GM21717 (cell line): ENCODE measurements at regions not wholly inside any gene's neighbourhood (a gene's known extent, or its start where the extent isn't known, plus 50 kb on each side); places are given as distances from the start of the nearest gene placed in this dataset.

ENCODE experiments used
- ATAC-seq: cut with Tn5 transposase; IDR thresholded peaks from one replicate; pipeline ENCODE4 v1.9.1; 2021; ENCODE audit warnings: mild to moderate bottlenecking, moderate library complexity; ENCODE audit not compliant: unreplicated experiment

DNA sequence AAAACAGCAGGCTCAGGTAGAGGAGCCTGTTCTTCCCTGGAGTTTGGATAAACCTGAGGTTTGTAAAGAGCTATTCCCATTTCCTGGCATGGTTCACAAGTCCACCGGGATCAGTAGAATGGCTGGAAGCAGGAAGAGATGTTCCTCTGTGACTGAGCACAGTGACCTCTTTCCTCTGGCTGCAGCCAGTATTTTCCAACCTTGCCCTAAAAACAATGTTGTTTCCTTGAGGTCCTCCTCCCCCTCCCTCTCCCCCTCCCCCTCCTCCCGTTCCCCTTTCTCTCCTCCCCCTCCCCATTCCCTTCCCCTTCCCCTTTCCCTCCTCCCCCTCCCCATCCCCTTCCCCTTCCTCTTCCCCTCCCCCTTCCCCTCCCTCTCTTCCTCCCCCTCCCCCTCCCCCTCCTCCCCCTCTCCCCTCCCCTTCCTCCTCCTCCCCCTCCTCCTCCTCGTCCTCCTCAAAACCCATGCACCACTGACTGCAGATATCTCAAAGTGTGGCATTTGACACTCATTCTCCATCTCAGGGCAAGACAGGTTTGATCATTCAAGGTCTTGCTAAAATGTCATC lies 58.9 kb upstream of the MON1B start:
- no peak for ATAC-seq

DNA sequence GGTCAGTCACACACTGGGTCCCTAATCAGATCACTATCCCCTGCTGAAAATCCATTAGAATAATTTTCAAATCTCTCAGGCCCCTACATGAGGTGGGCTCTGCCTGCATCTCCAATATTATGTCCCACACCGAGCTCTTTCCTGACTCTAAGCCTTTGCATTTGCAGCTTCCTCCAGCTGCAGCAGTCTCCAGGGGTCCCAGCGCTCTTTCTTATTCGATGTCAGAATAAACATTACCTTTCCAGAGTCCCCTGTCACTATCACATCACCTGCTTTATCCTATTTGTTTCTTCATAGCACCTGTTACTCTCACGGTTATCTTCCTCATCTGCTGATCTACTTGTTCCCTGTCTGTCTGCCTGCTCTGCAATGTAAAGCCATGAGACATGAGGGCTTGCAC lies 57.3 kb upstream of the MON1B start:
- no peak for ATAC-seq

DNA sequence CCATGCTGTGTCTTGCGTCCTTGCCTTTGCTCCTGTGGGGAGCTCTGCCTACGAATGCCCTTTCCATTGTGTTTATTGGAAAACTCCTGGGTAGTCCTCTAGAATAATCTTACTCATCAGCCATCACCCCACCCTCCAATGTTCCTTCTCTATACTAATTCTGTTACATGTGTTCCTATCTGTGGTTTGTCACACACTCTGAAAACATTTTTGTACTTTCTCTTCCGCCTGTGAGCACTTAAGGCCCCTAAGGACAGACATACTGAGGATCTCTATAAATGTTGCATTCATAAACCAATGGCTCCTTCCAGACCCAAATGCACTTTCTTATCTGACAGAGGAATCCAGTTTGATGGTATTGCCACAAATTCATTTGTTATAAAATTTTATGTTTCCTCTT lies 53.9 kb upstream of the MON1B start:
- no peak for ATAC-seq
